T-helper 1 cell treated with Interleukin-12 subunit alpha and Interleukin-12 subunit beta and Interleukin-4 antibody, amounts not matched to agents 30 ng/mL and 1 ng/mL, for 36 hours (primary cell): ENCODE measurements at regions not wholly inside any gene's neighbourhood (a gene's known extent, or its start where the extent isn't known, plus 50 kb on each side); places are given as distances from the start of the nearest gene placed in this dataset.
"Not testable (repeated sequence)": the region's sequence is repeated elsewhere in the genome, so short reads cannot be mapped to it uniquely, and the experiment has no call there.

Source experiments
- intact Hi-C: fragments of 100-400 bp; cut with micrococcal nuclease; formaldehyde crosslinking; loops from one replicate; pipeline ENCODE4 v1.15.1; 2024

- intact Hi-C loops, result no loop called here
These were observed 102.9 kb upstream of the ARMC3 start for GRCh38 chr10:22824984-22825383.

- intact Hi-C loops, result no loop called here
These were observed 103.3 kb upstream of the ARMC3 start for GRCh38 chr10:22824520-22824919.

- intact Hi-C loops, result no loop called here
These were observed 104.7 kb upstream of the ARMC3 start for GRCh38 chr10:22823109-22823508.

- intact Hi-C loops, result not testable (repeated sequence)
These were observed 105.9 kb upstream of the ARMC3 start for GRCh38 chr10:22821921-22822320.

- intact Hi-C loops, result no loop called here
These were observed 106.4 kb upstream of the ARMC3 start for GRCh38 chr10:22821501-22821900.

- intact Hi-C loops, result no loop called here
These were observed 101.9 kb upstream of the PIP4K2A start for GRCh38 chr10:22816298-22816653.

- intact Hi-C loops, result no loop called here
These were observed 96.5 kb upstream of the PIP4K2A start for GRCh38 chr10:22810643-22811465.

- intact Hi-C loops, result no loop called here
These were observed 92.9 kb upstream of the PIP4K2A start for GRCh38 chr10:22807238-22807637.

GRCh38 chr10:22805304-22805703 is 90.9 kb upstream of the PIP4K2A start:
- intact Hi-C loops, result no loop called here

- intact Hi-C loops, result no loop called here
These were observed 89.0 kb upstream of the PIP4K2A start for GRCh38 chr10:22803261-22803885.

GRCh38 chr10:22801785-22802184 is 87.4 kb upstream of the PIP4K2A start:
- intact Hi-C loops, result no loop called here

- intact Hi-C loops, result loop anchor here (10.0 kb wide), 1 partner anchor 157 kb away; no protein-coding TSS in a partner anchor
These were observed 83.4 kb upstream of the PIP4K2A start for GRCh38 chr10:22797796-22798195.

GRCh38 chr10:22795546-22795945 is 81.2 kb upstream of the PIP4K2A start:
- intact Hi-C loops, result loop anchor here (10.0 kb wide), 1 partner anchor 159 kb away; no protein-coding TSS in a partner anchor

GRCh38 chr10:22792161-22792560 is 77.8 kb upstream of the PIP4K2A start:
- intact Hi-C loops, result loop anchor here (10.0 kb wide), 1 partner anchor 163 kb away; no protein-coding TSS in a partner anchor

- intact Hi-C loops, result loop anchor here (10.0 kb wide), 1 partner anchor 163 kb away; no protein-coding TSS in a partner anchor
These were observed 77.3 kb upstream of the PIP4K2A start for GRCh38 chr10:22791665-22792064.

GRCh38 chr10:22784668-22785067 is 70.3 kb upstream of the PIP4K2A start:
- intact Hi-C loops, result no loop called here

GRCh38 chr10:22783807-22784206 is 69.4 kb upstream of the PIP4K2A start:
- intact Hi-C loops, result no loop called here

- intact Hi-C loops, result no loop called here
These were observed 66.1 kb upstream of the PIP4K2A start for GRCh38 chr10:22780474-22780885.

- intact Hi-C loops, result no loop called here
These were observed 65.1 kb upstream of the PIP4K2A start for GRCh38 chr10:22779331-22780019.

- intact Hi-C loops, result no loop called here
These were observed 59.7 kb upstream of the PIP4K2A start for GRCh38 chr10:22774102-22774501.

GRCh38 chr10:22771631-22772030 is 57.3 kb upstream of the PIP4K2A start:
- intact Hi-C loops, result not testable (repeated sequence)

- intact Hi-C loops, result no loop called here
These were observed 55.9 kb upstream of the PIP4K2A start for GRCh38 chr10:22770270-22770669.
